ENCODE measurements at regions not wholly inside any gene's neighbourhood (a gene's known extent, or its start where the extent isn't known, plus 50 kb on each side); places are given as distances from the start of the nearest gene placed in this dataset.

GRCh38 chr4:45036677-45037076 lies 310.3 kb upstream of the GNPDA2 start:
- no peak overlapping the region for H3K4me3 ChIP-seq (ENCODE audit: insufficient read depth, low read depth, low read length)
- no peak for TF ChIP-seq MXI1 (IDR thresholded peaks at IDR 0.05; ENCODE audit: borderline replicate concordance, low read depth, low read length)
- no peak for TF ChIP-seq MAFK (IDR thresholded peaks at IDR 0.05; ENCODE audit: low read depth, low read length)
- TF ChIP-seq ELK1 (IDR thresholded peaks at IDR 0.05; ENCODE audit: borderline replicate concordance, low read depth, low read length) = no peak
- no peak for TF ChIP-seq RAD21 (IDR thresholded peaks at IDR 0.05; ENCODE audit: low read length)
- no peak for TF ChIP-seq BHLHE40 (IDR thresholded peaks at IDR 0.05; ENCODE audit: low read depth, low read length)
- TF ChIP-seq RCOR1 (IDR thresholded peaks at IDR 0.05; ENCODE audit: insufficient replicate concordance, low read length) = no peak
- TF ChIP-seq POLR2A (IDR thresholded peaks at IDR 0.05; ENCODE audit: low read depth, low read length) = no peak
- no peak for TF ChIP-seq RFX5 (IDR thresholded peaks at IDR 0.05; ENCODE audit: low read depth, low read length)
- peaks cover 2% of the 10 kb centered on the region; the same call in 1 of the 2 replicates for H3K9me3 ChIP-seq (ENCODE audit: control insufficient read depth, insufficient read depth, low read length)
- no peak overlapping the region for H3K4me2 ChIP-seq (ENCODE audit: low read depth, low read length)
- no peak overlapping the region for H2BK20ac ChIP-seq (ENCODE audit: low read depth, low read length)
- no peak overlapping the region for H3K18ac ChIP-seq (ENCODE audit: low read depth, low read length)
- H3K27ac ChIP-seq (ENCODE audit: insufficient read depth, low read length) = no peak overlapping the region
- H2BK15ac ChIP-seq (ENCODE audit: low read depth, low read length) = no peak overlapping the region
- WGBS, 2 experiments (ENCODE audit: extremely low coverage in 2 of 2, insufficient read length in 1 of 2) = 0% methylated on average over 1 of the region's 2 CpGs; no CpG with 5 or more reads in 1 of the 2 experiments
- H3K36me3 ChIP-seq (ENCODE audit: control insufficient read depth, insufficient read depth, low read length) = no peaks in the 10 kb centered on the region
- no peak overlapping the region for H4K8ac ChIP-seq (ENCODE audit: low read depth in 2 of 2, low read length in 2 of 2)
- in situ Hi-C loops (cut with MboI; ENCODE audit: low sequenced_read_pairs) (no loop called here), intact Hi-C loops (cut with micrococcal nuclease) (no loop called here), dilution Hi-C loops (cut with HindIII; ENCODE audit: low sequenced_read_pairs, unreplicated experiment) (no loop called here)
- no peak overlapping the region for H3K56ac ChIP-seq (ENCODE audit: extremely low read depth, insufficient read depth, low read length)
- H3K27me3 ChIP-seq (ENCODE audit: control insufficient read depth, insufficient read depth, low read length) = no peaks in the 10 kb centered on the region
- no peak overlapping the region for H3K4ac ChIP-seq (ENCODE audit: low read depth, low read length)
- no peak overlapping the region for H3K14ac ChIP-seq (replicated peaks; ENCODE audit: low read depth, low read length)
- ATAC-seq (ENCODE audit: low read depth) = no peak
- no peaks in the 10 kb centered on the region for H3K9me1 ChIP-seq (ENCODE audit: insufficient read depth, low read length)
- H2BK5ac ChIP-seq (ENCODE audit: low read depth, low read length, poor library complexity, severe bottlenecking) = no peak overlapping the region
- H2AK9ac ChIP-seq (replicated peaks; ENCODE audit: low read depth, low read length, poor library complexity) = no peak overlapping the region
- no peaks in the 10 kb centered on the region for H3K4me1 ChIP-seq (ENCODE audit: control insufficient read depth, insufficient read depth, low read length)
- ChIA-PET POLR2A (ENCODE audit: unreplicated experiment) (no interaction called here), CTCF (no interaction called here)
- H2BK120ac ChIP-seq (ENCODE audit: low read depth, low read length) = no peak overlapping the region
- no peak for DNase-seq
- H3K79me1 ChIP-seq (ENCODE audit: low read depth in 1 of 2, low read length in 2 of 2) = no peaks in the 10 kb centered on the region
- no TSS peak for BruUV-seq (replicated peaks)
- no peak overlapping the region for H3K23ac ChIP-seq (ENCODE audit: low read depth, low read length)
- no peak overlapping the region for H4K91ac ChIP-seq (ENCODE audit: insufficient read depth, low read depth, low read length)
- no peak overlapping the region for H4K5ac ChIP-seq (ENCODE audit: low read depth, low read length)
- no peak overlapping the region for H2AFZ ChIP-seq (replicated peaks; ENCODE audit: low read length, poor library complexity)
- H2AK5ac ChIP-seq (ENCODE audit: low read depth, low read length) = no peak overlapping the region
- no peak overlapping the region for H3K9ac ChIP-seq (ENCODE audit: low read depth, low read length)
- H4K20me1 ChIP-seq (ENCODE audit: insufficient read depth, low read length) = no peaks in the 10 kb centered on the region

Measured in IMR-90 (cell line).